Endothelial cell of umbilical vein (primary cell): ENCODE measurements at regions not wholly inside any gene's neighbourhood (a gene's known extent, or its start where the extent isn't known, plus 50 kb on each side); places are given as distances from the start of the nearest gene placed in this dataset.

ENCODE experiments used
- CTCF ChIP-seq, 2 donors: IDR thresholded peaks; 1 replicate in 1 of 2; 2 replicates in 1 of 2; pipeline ENCODE4 v1.5.1; 2011; ENCODE audit warnings: low read length in 2 of 2, mild to moderate bottlenecking in 2 of 2, moderate library complexity in 2 of 2, control low read depth in 1 of 2, inconsistent platforms in 1 of 2, low read depth in 1 of 2; ENCODE audit not compliant: insufficient read depth in 1 of 2; ENCODE audit errors: extremely low read depth in 1 of 2
- EZH2 ChIP-seq: IDR thresholded peaks from 2 replicates; pipeline ENCODE4 v1.6.1; 2012; ENCODE audit warnings: borderline replicate concordance, low read depth, mild to moderate bottlenecking, moderate library complexity, low read length, inconsistent platforms; ENCODE audit not compliant: severe bottlenecking
- JUN ChIP-seq: IDR thresholded peaks from 2 replicates; pipeline ENCODE4 v1.6.1; 2011; ENCODE audit warnings: borderline replicate concordance, low read depth; ENCODE audit not compliant: insufficient read length, insufficient read depth
- MAX ChIP-seq: IDR thresholded peaks from 2 replicates; pipeline ENCODE4 v1.6.1; 2011; ENCODE audit not compliant: insufficient read depth, insufficient read length
- POLR2A ChIP-seq: IDR thresholded peaks from 2 replicates; pipeline ENCODE4 v1.6.1; 2012; ENCODE audit warnings: low read depth, mild to moderate bottlenecking, control low read depth, low read length
- POLR2AphosphoS5 ChIP-seq: IDR thresholded peaks from 2 replicates; pipeline ENCODE4 v1.6.1; 2012; ENCODE audit warnings: low read depth, mild to moderate bottlenecking, control low read depth, low read length, moderate library complexity; ENCODE audit not compliant: insufficient read depth

GRCh38 chr2:58925676-58926081, 684.6 kb upstream of the FANCL start:
- TF ChIP-seq POLR2A, result no peak
- TF ChIP-seq POLR2AphosphoS5, result no peak
- no peak for TF ChIP-seq CTCF (IDR thresholded peaks at IDR 0.05; ENCODE audit: extremely low read depth in 1 of 2, insufficient read depth in 1 of 2, low read depth in 1 of 2, low read length in 2 of 2)
- no peak for TF ChIP-seq JUN
- TF ChIP-seq MAX, result no peak
- no peak for TF ChIP-seq EZH2
